GM12878 (cell line): ENCODE measurements at regions not wholly inside any gene's neighbourhood (a gene's known extent, or its start where the extent isn't known, plus 50 kb on each side); places are given as distances from the start of the nearest gene placed in this dataset.

Experiments used
- ATAC-seq: fragments of 200-7000 bp; cut with Tn5 transposase; 3 replicates; pipeline ENCODE4 v1.9.1; 2020; ENCODE audit warnings: mild to moderate bottlenecking, moderate library complexity
- BruUV-seq: library from RNA; stranded (reverse); fragments of 400-500 nt; replicated peaks from 2 replicates; lab custom pipeline; 2021; lab: Mats Ljungman, UMichigan
- CTCF ChIA-PET: fragments of 300-600 bp; sonication (Branson Sonifier 250); formaldehyde crosslinking; extraction: SDS; loops from one replicate; lab custom pipeline; 2021; ENCODE audit warnings: inconsistent platforms; lab: Yijun Ruan, JAX
- POLR2A ChIA-PET: fragments of 350-600 bp; formaldehyde crosslinking; extraction: SDS; loops from one replicate; lab custom pipeline; 2021; ENCODE audit warnings: inconsistent platforms; lab: Charles Lee
- RAD21 ChIA-PET: fragments of 300-600 bp; sonication (Branson Sonifier 250); formaldehyde crosslinking; loops from one replicate; lab custom pipeline; 2023; ENCODE audit warnings: antibody characterized with exemption; ENCODE audit not compliant: unreplicated experiment; lab: Charles Lee
- SMC1A ChIA-PET: fragments of 300-600 bp; sonication (Branson Sonifier 250); formaldehyde crosslinking; loops from one replicate; lab custom pipeline; 2023; ENCODE audit not compliant: unreplicated experiment, uncharacterized antibody; lab: Charles Lee
- DNase-seq: peaks from one replicate; pipeline ENCODE4 v3.0.0-alpha.2; 2011; ENCODE audit warnings: low read depth, low spot score
- FAIRE-seq: peaks from 3 replicates; lab custom pipeline; 2011; peaks lifted over from hg19 to GRCh38; lab: Jason Lieb, UNC
- H2AFZ ChIP-seq: 2 replicates; pipeline ENCODE4 v1.6.0; 2011; ENCODE audit warnings: low read depth, low read length, control low read depth; ENCODE audit not compliant: control insufficient read depth
- H3K27ac ChIP-seq: 2 replicates; pipeline ENCODE4 v1.5.1; 2011; ENCODE audit warnings: control low read depth; ENCODE audit not compliant: control insufficient read depth, insufficient read depth
- H3K27me3 ChIP-seq, 2 experiments: replicated peaks in 1 of 2; 2 replicates each; pipeline versions ENCODE4 v1.6.0 to v1.6.1; 2011; ENCODE audit warnings: low read length in 1 of 2; ENCODE audit not compliant: control insufficient read depth in 2 of 2, insufficient read depth in 2 of 2
- H3K36me3 ChIP-seq, 2 experiments: 2 replicates each; pipeline ENCODE4 v1.5.1; 2011; ENCODE audit warnings: low read length in 1 of 2; ENCODE audit not compliant: control insufficient read depth in 2 of 2, insufficient read depth in 2 of 2
- H3K4me1 ChIP-seq: 2 replicates; pipeline ENCODE4 v1.6.1; 2011; ENCODE audit warnings: mild to moderate bottlenecking, low read length, moderate library complexity, mixed read lengths; ENCODE audit not compliant: control insufficient read depth, insufficient read depth
- H3K4me2 ChIP-seq: 2 replicates; pipeline ENCODE4 v1.6.0; 2011; ENCODE audit warnings: control low read depth; ENCODE audit not compliant: control insufficient read depth, insufficient read depth
- H3K4me3 ChIP-seq: fragments of 200-600 bp; sonication (generic); 2 replicates; pipeline ENCODE4 v1.5.1; 2016
- H3K79me2 ChIP-seq: 2 replicates; pipeline ENCODE4 v1.6.0; 2011; ENCODE audit warnings: low read length; ENCODE audit not compliant: control insufficient read depth, insufficient read depth
- H3K9ac ChIP-seq: 2 replicates; pipeline ENCODE4 v1.8.0; 2011; ENCODE audit warnings: low read length, control low read depth, mixed read lengths; ENCODE audit not compliant: control insufficient read depth, insufficient read depth
- H3K9me3 ChIP-seq: replicated peaks from 3 replicates; pipeline ENCODE4 v1.5.1; 2011; ENCODE audit warnings: mild to moderate bottlenecking, low read length; ENCODE audit not compliant: control insufficient read depth, insufficient read depth
- H4K20me1 ChIP-seq: 2 replicates; pipeline ENCODE4 v1.6.0; 2011; ENCODE audit not compliant: control insufficient read depth, insufficient read depth
- BMI1 ChIP-seq: fragments of 450-650 bp; IDR thresholded peaks from 2 replicates; pipeline ENCODE4 v1.6.1; 2016; ENCODE audit warnings: mild to moderate bottlenecking, moderate library complexity, borderline replicate concordance
- BRCA1 ChIP-seq: IDR thresholded peaks from 2 replicates; pipeline ENCODE4 v1.6.1; 2011; ENCODE audit warnings: low read depth, low read length, improper control_type of control experiment
- DPF2 ChIP-seq: fragments of 450-650 bp; IDR thresholded peaks from 2 replicates; pipeline ENCODE4 v1.6.1; 2017; ENCODE audit warnings: mild to moderate bottlenecking
- EP300 ChIP-seq, 2 experiments: fragments of 150-350 bp in 1 of 2; IDR thresholded peaks; 2 replicates each; pipeline ENCODE4 v1.6.1; 2011 to 2012; ENCODE audit warnings: low read depth in 2 of 2, low read length in 2 of 2, borderline replicate concordance in 1 of 2, improper control_type of control experiment in 1 of 2, inconsistent platforms in 1 of 2; ENCODE audit not compliant: control insufficient read depth in 1 of 2
- IKZF1 ChIP-seq: fragments of 450-650 bp; conservative IDR thresholded peaks from 2 replicates; pipeline ENCODE4 v1.6.1; 2017; ENCODE audit warnings: antibody characterized with exemption, mild to moderate bottlenecking
- IKZF2 ChIP-seq, 2 experiments: fragments of 450-650 bp; IDR thresholded peaks; 2 replicates each; pipeline ENCODE4 v1.6.1; 2017; ENCODE audit warnings: mild to moderate bottlenecking in 2 of 2, moderate library complexity in 2 of 2
- IRF5 ChIP-seq: fragments of 450-650 bp; IDR thresholded peaks from 2 replicates; pipeline ENCODE4 v1.6.1; 2017; ENCODE audit warnings: borderline replicate concordance
- MEF2B ChIP-seq: fragments of 450-650 bp; IDR thresholded peaks from 2 replicates; pipeline ENCODE4 v1.6.1; 2018; ENCODE audit warnings: mild to moderate bottlenecking, moderate library complexity; ENCODE audit not compliant: partially characterized antibody, poor library complexity, severe bottlenecking
- MTA2 ChIP-seq: fragments of 450-650 bp; IDR thresholded peaks from 2 replicates; pipeline ENCODE4 v1.6.1; 2016; ENCODE audit warnings: low read depth, mild to moderate bottlenecking, moderate library complexity
- RB1 ChIP-seq: fragments of 450-650 bp; formaldehyde crosslinking; IDR thresholded peaks from 2 replicates; pipeline ENCODE4 v1.6.1; 2017; ENCODE audit warnings: mild to moderate bottlenecking, borderline replicate concordance
- RBBP5 ChIP-seq: fragments of 200-600 bp; sonication (generic); conservative IDR thresholded peaks from 2 replicates; pipeline ENCODE4 v1.6.1; 2016
- SPI1 ChIP-seq: IDR thresholded peaks from 2 replicates; pipeline ENCODE4 v1.6.1; 2011; ENCODE audit warnings: low read depth, mild to moderate bottlenecking, low read length, moderate library complexity, borderline replicate concordance; ENCODE audit not compliant: insufficient read depth
- ZNF24 ChIP-seq: fragments of 450-650 bp; IDR thresholded peaks from 2 replicates; pipeline ENCODE4 v1.6.1; 2017; ENCODE audit warnings: antibody characterized with exemption, mild to moderate bottlenecking
- ZSCAN29 ChIP-seq: fragments of 450-650 bp; IDR thresholded peaks from 2 replicates; pipeline ENCODE4 v1.6.1; 2017; ENCODE audit warnings: mild to moderate bottlenecking, moderate library complexity
- WGBS: methylation state at CpG from one replicate; pipeline ENCODE4 v1.1.6; 2016; ENCODE audit warnings: low lambda C conversion rate; ENCODE audit not compliant: insufficient replicate concordance, insufficient coverage; ENCODE audit errors: missing lambda C conversion rate; 5-methylcytosine and 5-hydroxymethylcytosine counted together
- in situ Hi-C: fragments of 300-500 bp; cut with MboI; formaldehyde crosslinking; loops from 9 replicates; pipeline ENCODE4 v1.14.3; 2018; ENCODE audit warnings: mixed read lengths
- intact Hi-C: fragments of 100-400 bp; cut with micrococcal nuclease; formaldehyde crosslinking; loops from one replicate; pipeline ENCODE4 v1.14.2; 2022; ENCODE audit not compliant: unreplicated experiment
- TF ChIP-seq, protein P1 (sequence below): IDR thresholded peaks from 2 replicates; pipeline ENCODE4 v1.6.1; 2011; ENCODE audit warnings: low read depth, low read length, improper control_type of control experiment, borderline replicate concordance
- TF ChIP-seq, protein P2 (sequence below): fragments of 450-650 bp; IDR thresholded peaks from 2 replicates; pipeline ENCODE4 v1.6.1; 2018; ENCODE audit warnings: mild to moderate bottlenecking, low read depth, moderate library complexity; ENCODE audit not compliant: partially characterized antibody
- TF ChIP-seq, protein P3 (sequence below): fragments of 150-350 bp; IDR thresholded peaks from 2 replicates; pipeline ENCODE4 v1.6.1; 2014; ENCODE audit warnings: mild to moderate bottlenecking, low read depth, low read length

GRCh38 chr4:163808011-163808410 lies 313.5 kb downstream of the TMA16 start (continued):
- TF ChIP-seq MTA2 (no peak), ZSCAN29 (no peak), ZNF24 (no peak), BRCA1 (no peak), RB1 (no peak)
- TF ChIP-seq, protein P1, sequence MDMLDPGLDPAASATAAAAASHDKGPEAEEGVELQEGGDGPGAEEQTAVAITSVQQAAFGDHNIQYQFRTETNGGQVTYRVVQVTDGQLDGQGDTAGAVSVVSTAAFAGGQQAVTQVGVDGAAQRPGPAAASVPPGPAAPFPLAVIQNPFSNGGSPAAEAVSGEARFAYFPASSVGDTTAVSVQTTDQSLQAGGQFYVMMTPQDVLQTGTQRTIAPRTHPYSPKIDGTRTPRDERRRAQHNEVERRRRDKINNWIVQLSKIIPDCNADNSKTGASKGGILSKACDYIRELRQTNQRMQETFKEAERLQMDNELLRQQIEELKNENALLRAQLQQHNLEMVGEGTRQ = no peak
- TF ChIP-seq, all 136 proteins: peak for 0

GRCh38 chr4:163810755-163811154 lies 316.3 kb downstream of the TMA16 start:
- H4K20me1 ChIP-seq = no peaks in the 10 kb centered on the region
- intact Hi-C loops (loop anchor here (10.0 kb wide), 1 partner anchor 316 kb away; the partner anchor contains the start of gene TMA16), in situ Hi-C loops (no loop called here)
- RAD21 ChIA-PET = no interaction called here
- H3K27me3 ChIP-seq = no peaks in the 10 kb centered on the region
- DNase-seq (peak; percentile 39), ATAC-seq (peak; percentile 91), FAIRE-seq (peak; percentile 75)
- no peak overlapping the region for H3K4me3 ChIP-seq
- 32% methylated on average over 3 of the region's 3 CpGs for WGBS
- CTCF ChIA-PET = no interaction called here
- no peaks in the 10 kb centered on the region for H3K9me3 ChIP-seq
- no peak overlapping the region for H2AFZ ChIP-seq
- no peaks in the 10 kb centered on the region for H3K36me3 ChIP-seq
- H3K79me2 ChIP-seq = no peaks in the 10 kb centered on the region
- BruUV-seq = no TSS peak
- no peak overlapping the region for H3K4me2 ChIP-seq
- no peak overlapping the region for H3K9ac ChIP-seq
- H3K27ac ChIP-seq = no peak overlapping the region
- SMC1A ChIA-PET = interaction anchor here (1.0 kb wide), 1 partner anchor 65 kb away, joined by 3 read pairs; no protein-coding TSS in a partner anchor
- H3K4me1 ChIP-seq = peaks cover 3% of the 10 kb centered on the region; the same call in 1 of the 2 replicates
- POLR2A ChIA-PET = no interaction called here
- TF ChIP-seq RBBP5 = no peak
- TF ChIP-seq EP300 (IDR thresholded peaks at IDR 0.05; ENCODE audit: borderline replicate concordance in 1 of 2, control insufficient read depth in 1 of 2, low read depth in 2 of 2, low read length in 2 of 2) = peak in 1 of 2 experiments; percentile 10; a peak in 2 of 4 replicates
- peak; percentile 57; the same call in 1 of the 2 replicates for TF ChIP-seq MTA2
- peak; percentile 55; the same call in 1 of the 2 replicates for TF ChIP-seq SPI1
- TF ChIP-seq MEF2B = peak; percentile 35
- TF ChIP-seq, protein P2, sequence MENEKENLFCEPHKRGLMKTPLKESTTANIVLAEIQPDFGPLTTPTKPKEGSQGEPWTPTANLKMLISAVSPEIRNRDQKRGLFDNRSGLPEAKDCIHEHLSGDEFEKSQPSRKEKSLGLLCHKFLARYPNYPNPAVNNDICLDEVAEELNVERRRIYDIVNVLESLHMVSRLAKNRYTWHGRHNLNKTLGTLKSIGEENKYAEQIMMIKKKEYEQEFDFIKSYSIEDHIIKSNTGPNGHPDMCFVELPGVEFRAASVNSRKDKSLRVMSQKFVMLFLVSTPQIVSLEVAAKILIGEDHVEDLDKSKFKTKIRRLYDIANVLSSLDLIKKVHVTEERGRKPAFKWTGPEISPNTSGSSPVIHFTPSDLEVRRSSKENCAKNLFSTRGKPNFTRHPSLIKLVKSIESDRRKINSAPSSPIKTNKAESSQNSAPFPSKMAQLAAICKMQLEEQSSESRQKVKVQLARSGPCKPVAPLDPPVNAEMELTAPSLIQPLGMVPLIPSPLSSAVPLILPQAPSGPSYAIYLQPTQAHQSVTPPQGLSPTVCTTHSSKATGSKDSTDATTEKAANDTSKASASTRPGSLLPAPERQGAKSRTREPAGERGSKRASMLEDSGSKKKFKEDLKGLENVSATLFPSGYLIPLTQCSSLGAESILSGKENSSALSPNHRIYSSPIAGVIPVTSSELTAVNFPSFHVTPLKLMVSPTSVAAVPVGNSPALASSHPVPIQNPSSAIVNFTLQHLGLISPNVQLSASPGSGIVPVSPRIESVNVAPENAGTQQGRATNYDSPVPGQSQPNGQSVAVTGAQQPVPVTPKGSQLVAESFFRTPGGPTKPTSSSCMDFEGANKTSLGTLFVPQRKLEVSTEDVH = no peak
- TF ChIP-seq IRF5 = no peak
- peak; percentile 30; the same call in 1 of the 2 replicates for TF ChIP-seq IKZF1
- TF ChIP-seq, protein P3, sequence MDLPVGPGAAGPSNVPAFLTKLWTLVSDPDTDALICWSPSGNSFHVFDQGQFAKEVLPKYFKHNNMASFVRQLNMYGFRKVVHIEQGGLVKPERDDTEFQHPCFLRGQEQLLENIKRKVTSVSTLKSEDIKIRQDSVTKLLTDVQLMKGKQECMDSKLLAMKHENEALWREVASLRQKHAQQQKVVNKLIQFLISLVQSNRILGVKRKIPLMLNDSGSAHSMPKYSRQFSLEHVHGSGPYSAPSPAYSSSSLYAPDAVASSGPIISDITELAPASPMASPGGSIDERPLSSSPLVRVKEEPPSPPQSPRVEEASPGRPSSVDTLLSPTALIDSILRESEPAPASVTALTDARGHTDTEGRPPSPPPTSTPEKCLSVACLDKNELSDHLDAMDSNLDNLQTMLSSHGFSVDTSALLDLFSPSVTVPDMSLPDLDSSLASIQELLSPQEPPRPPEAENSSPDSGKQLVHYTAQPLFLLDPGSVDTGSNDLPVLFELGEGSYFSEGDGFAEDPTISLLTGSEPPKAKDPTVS = no peak
- peak; percentile 29; the same call in 1 of the 2 replicates for TF ChIP-seq DPF2
- TF ChIP-seq BMI1 = 0 out of 2 replicates have a peak, but pooled peaks have one; percentile 34
- TF ChIP-seq IKZF2 (IDR thresholded peaks at IDR 0.05) = peak; percentile 48 to 69; a peak in 3 of 4 replicates
